NCI-H146 treated with DMSO at 0.1 percent for 48 hours (cell line): ENCODE measurements at regions not wholly inside any gene's neighbourhood (a gene's known extent, or its start where the extent isn't known, plus 50 kb on each side); places are given as distances from the start of the nearest gene placed in this dataset.
"Not testable (repeated sequence)": the region's sequence is repeated elsewhere in the genome, so short reads cannot be mapped to it uniquely, and the experiment has no call there.

Experiments used
- DNase-seq: peaks from one replicate; lab custom pipeline; 2025; ENCODE audit not compliant: unreplicated experiment; lab: John Stamatoyannopoulos, UW

DNA sequence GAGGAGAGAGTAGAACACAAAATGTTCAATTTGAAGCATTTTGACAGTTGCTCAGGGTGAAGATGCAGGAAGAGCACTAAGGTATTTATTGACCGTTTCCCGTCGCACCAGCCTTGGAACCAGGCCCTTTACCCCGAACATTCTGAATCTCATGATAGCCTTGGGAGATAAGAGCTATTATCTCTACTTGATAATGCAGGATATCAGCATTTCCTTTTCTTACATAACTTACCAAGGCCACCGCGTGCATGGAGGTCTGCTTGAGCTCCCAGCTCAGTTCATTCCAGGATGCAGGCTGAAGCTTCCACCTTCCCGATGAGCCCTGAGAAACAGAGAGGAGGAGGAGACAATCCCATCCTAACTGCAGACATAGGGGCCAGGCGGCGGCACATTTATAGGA is 324.2 kb upstream of the COBL start:
- DNase-seq = no peak

DNA sequence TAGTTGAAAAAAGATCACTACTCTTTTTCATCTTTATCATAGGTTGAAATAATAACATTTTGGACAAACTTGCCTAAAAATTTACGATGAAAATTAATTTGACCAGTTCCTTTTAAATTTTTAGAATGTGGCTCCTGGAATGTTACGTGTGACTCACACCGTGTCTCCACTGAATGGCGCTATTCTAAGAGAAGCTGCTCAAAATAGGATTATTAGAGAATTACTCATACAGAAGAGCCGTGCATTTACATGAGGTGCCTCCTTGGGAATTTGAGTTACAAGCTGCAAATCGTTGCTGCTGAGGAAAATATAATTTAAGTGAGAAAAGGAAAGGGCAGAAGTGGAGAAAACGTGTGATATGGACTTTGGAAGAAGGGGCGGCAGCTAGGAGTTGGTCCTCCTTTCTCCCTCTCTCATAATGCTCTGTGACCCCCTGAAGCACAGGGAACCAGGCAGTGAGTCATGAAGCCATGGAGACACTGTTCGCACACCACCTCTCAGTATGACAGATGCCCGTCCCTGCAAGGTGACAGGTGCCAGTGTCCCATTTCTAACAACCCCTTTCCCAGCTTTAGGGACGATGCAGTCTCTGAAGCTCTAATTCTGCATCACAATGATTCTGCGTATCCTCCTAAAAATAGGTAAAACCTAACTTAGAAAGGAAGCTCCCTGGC is 323.2 kb upstream of the COBL start:
- DNase-seq = no peak

DNA sequence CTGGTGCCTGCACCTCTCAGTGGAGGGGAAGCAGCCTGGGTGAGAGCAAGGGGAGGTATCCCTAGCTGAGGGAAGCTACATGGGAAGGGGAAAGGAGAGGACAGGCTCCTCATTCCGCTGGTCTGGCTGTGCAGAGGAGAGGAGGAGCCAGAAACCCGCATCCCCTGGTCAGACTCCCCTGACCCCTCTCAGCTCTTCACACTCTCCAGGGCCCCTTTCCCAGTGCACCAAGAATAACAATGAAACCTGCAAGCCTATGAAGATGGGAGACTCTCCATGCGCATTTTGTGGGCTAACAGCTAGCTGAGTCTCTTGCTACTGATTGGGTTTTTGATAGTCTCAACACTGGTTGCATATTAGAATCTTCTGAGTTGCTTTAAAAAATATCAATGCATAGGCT is 319.9 kb upstream of the COBL start:
- no peak for DNase-seq

GRCh38 chr7:51635775-51636174 is 319.2 kb upstream of the COBL start:
- DNase-seq = no peak

DNA sequence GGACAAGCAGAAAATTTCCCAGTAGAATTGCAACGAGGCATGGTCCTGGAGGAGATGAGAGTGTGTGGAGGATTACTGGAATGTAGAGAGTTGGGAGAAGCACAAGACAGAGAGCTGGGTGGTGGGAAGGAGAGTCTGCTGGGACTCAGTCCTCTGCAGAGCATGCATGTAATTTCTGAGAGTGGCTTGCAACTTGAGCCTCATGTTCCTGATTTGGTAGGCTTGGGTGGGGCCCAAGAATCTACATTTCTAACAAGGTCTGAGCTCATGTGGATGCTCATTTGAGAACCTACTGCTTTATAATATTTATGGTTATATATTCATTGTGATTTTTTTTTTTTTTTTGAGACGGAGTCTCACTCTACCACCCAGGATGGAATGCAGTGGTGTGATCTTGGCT is 317.9 kb upstream of the COBL start:
- no peak for DNase-seq

DNA sequence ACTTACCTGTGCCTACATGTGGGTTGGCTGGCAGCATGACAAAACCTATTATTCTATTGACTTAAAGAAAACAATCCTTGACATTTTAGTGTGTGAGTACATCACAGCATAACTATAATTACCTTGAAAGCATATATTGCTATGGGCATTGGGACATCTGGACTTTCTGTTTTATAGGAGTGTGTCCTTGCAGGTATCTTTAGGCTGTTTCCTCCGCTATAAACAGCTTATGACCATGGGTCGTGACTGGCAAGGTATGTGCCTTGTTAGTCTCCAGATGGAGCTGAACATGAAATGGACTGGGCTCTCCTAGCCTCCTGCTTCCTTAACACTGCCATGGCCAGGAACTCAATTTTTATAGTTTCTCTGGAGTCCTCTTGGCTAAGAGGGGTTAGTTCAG is 317.4 kb upstream of the COBL start:
- no peak for DNase-seq

DNA sequence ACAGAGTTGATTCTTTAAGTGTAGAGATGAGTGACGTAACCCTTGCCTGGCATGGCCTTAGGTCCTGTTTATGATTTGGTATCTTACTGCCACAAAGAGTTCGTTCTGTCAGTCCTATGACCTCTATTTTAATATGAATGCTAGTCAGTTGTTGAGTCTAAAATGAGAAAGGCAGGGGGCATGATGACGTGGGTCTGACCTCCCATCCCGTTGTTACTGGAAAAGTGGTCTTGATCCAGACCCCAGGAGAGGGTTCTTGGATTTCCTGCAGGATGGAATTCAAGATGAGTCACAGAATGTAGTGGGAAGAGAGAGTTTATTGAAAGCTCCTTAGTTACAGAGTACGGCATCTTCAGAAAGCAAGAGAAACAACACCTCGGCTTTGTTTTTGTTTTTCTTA is 317.0 kb upstream of the COBL start:
- DNase-seq = no peak

- no peak for DNase-seq
Measured at GRCh38 chr7:51633006-51633405, 316.4 kb upstream of the COBL start.

DNA sequence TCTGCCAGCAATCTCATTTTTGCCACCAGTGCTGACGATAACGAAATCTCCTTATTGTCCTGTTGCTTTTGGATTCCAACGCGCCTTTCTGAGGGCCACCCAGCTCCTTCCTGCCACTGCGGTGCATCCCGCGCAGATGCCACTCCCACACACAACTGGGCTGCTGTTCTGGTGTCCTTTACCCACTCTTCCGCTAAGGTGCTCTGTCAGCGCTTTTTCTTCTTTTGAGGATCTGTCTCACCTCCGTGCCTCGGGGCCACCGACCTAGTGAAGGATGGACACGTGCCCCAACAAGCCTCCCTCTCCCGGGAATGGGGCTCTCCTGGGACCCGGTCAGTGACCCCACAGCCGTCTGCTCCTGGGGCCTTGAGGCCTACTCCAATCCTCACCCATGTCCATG is 314.3 kb upstream of the COBL start:
- DNase-seq = no peak

- DNase-seq = no peak
Measured at GRCh38 chr7:51629206-51629605, 312.6 kb upstream of the COBL start.

DNA sequence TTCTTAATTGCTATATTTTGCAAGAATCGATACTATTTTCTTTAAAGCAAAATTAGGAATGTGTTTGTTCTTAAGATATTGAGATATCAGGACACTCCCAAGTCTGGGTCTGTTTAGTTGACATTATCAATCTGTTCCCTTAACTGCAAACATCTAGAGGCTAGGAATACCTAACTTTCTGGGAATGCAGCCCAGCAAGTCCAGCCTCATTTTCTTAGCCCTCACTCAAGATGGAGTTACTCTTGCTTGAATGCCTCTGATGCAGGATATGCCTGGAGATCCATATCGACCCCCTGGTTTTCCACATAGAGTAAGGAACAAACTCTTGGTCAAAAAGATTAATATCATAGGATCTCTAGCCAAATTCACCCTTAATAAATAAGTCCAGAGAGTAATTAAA is 305.3 kb upstream of the COBL start:
- DNase-seq = no peak

GRCh38 chr7:51620706-51621105 is 304.1 kb upstream of the COBL start:
- DNase-seq = no peak

DNA sequence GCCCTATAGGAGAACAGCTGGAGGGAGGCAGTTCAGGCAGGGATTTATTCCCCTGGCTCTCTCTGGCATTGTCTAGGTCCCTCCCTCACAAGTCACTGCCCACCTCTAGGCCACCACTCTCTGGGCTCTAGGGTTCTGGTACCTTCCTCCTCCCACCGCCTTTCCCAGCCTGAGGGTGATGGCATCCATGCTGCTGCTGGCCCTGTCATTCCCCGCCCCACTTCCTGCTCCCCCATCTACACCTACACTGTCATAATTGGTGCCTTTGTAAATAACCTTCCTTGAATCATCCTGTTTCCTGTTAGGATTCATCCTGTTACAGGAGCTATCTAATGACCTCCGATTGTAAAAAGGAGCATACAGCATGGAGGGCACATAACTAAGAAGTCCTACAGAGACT is 303.3 kb upstream of the COBL start:
- DNase-seq = no peak

DNA sequence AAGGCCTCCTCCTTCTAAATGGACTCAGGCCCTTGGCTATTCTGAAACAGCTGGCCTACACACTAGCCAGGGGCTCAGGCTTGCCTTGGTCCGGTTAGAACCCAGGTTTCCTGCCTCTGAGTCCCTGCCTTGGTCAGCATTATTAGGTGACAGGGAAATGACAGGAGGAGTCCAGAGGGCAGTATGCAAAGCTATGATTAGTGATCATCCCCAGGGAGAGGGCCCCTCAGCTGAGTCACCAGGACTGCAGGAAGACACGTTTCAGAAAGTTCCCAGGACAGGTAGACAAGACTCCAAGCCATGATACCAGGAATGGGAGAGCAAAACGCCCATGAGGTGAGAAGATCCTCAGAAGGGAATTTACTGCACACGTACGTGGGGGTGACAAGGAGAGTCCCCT is 301.1 kb upstream of the COBL start:
- no peak for DNase-seq

DNA sequence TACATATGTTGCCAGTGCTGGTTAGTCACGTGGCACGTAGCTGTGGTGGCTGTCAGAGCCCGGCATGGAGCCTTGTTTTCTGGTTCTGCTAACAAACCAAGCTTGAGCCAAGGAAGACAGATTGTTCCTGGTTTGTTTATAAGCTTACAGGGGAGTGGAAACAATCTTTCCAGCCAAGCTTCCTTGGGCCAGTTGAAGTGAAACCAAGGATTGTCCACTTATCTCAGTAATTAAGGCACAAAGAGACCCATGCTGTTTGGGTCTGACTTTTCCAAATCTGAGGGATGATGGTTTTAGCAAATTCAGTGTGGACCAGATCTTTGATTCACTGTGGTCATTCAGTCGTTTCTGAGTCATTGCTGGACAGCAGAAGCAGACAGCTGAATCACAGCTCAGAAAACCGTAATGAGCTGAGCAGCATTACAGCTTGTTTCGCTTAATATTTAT is 297.3 kb upstream of the COBL start:
- no peak for DNase-seq

- no peak for DNase-seq
Measured at GRCh38 chr7:51611937-51612336, 295.3 kb upstream of the COBL start.

DNA sequence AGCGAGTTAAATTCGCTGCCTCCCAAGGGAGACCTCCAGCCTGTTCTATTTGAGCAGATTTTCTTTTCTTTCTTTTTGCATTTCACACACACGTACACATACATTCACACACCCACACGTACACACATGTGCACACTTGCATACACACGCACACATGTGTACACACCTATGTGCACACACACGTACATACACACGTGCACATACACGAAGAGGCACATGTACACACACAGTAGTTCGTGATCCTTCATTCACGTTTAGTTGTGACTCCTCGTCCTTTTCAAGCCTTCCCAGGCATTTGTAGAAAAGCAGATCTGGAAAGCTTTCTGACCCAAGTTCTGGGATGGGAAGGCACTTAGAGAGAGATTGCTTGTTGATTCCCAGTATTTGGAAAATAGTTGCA is 290.8 kb upstream of the COBL start:
- no peak for DNase-seq

DNA sequence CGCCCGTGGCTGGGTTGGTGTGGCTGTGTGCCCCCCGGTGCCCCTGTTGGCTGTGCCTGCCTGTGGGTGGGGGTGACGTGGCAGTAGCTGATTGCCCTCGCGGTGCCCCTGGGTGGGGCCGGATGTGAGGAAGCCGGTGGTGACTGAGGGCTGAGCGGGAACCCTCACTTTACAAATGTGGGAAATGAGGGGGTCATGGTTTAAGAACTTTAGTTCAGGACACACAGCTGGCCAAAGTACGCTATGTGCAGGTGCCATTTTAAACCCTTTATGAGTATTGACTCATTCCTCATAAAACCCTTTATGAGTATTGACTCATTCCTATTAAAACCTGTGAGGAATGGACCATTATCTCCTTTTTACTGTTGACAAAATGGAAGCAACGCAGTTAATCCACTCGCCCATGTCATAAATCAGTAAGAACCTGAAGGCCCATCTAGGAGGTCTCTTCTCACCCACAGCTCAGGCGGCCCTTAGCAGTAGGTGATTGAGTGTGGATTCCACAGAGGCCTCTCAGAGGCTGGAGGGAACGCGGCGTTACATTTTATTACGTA is 290.1 kb upstream of the COBL start:
- no peak for DNase-seq

GRCh38 chr7:51602376-51602775 is 285.8 kb upstream of the COBL start:
- DNase-seq = no peak

- no peak for DNase-seq
Measured at GRCh38 chr7:51601461-51601860, 284.9 kb upstream of the COBL start.

DNA sequence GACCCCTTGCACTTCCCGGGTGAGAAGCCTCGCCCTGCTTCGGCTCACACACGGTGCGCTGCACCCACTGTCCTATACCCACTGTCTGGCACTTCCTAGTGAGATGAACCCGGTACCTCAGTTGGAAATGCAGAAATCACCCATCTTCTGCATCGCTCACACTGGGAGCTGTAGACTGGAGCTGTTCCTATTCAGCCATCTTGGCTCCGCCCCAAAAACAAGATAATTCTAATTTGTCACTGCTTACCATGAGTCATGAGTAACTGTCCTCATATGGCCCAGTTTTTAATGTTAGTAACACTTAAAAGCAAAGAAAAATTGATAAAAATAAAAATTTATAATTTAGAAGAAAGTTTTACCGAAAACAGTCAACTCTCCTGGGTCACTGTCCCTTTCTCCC is 283.3 kb upstream of the COBL start:
- DNase-seq = not testable (repeated sequence)

DNA sequence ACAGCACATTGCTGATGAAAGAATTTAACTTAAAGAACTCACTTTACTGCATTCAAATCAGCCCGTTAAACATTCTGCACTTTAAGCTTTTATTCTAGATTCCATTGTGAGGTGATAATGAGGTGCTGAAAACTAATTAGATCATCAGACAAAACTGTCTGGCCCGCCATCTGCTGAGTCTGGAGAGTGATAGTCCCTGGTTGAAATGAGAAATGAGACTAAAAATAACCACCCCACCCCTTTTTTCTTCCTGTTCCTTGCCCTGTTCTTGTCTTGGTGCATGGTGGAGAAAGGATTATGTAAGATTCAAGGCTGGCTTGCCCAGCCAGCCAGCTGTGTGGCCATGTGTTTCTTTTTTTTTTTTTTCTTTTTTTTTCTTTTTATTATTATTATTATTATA is 277.0 kb upstream of the COBL start:
- no peak for DNase-seq
